Calu3 (cell line): ENCODE measurements at regions not wholly inside any gene's neighbourhood (a gene's known extent, or its start where the extent isn't known, plus 50 kb on each side); places are given as distances from the start of the nearest gene placed in this dataset.
A peak's percentile ranks its signal among the peaks of the same experiment; 100 is the strongest.

Source experiments
- BruUV-seq: library from RNA; stranded (reverse); fragments of 400-500 nt; replicated peaks from 2 replicates; lab custom pipeline; 2021; lab: Mats Ljungman, UMichigan
- CTCF ChIA-PET: fragments of 300-600 bp; sonication (Branson Sonifier 250); formaldehyde crosslinking; loops from one replicate; lab custom pipeline; 2022; ENCODE audit warnings: antibody characterized with exemption; lab: Charles Lee
- DNase-seq: peaks from one replicate; pipeline ENCODE4 v3.0.0; 2022
- H3K27ac Mint-ChIP-seq: one replicate; pipeline ENCODE4 v1.8.0; 2022; ENCODE audit warnings: mixed read lengths; ENCODE audit not compliant: unreplicated experiment
- H3K27me3 Mint-ChIP-seq: one replicate; pipeline ENCODE4 v1.8.0; 2022; ENCODE audit warnings: mixed read lengths; ENCODE audit not compliant: unreplicated experiment
- H3K36me3 Mint-ChIP-seq: one replicate; pipeline ENCODE4 v1.8.0; 2022; ENCODE audit warnings: mild to moderate bottlenecking, moderate library complexity, mixed read lengths; ENCODE audit not compliant: insufficient read depth, unreplicated experiment
- H3K4me1 Mint-ChIP-seq: one replicate; pipeline ENCODE4 v1.8.0; 2022; ENCODE audit warnings: mild to moderate bottlenecking, low read depth, mixed read lengths; ENCODE audit not compliant: unreplicated experiment
- H3K4me3 Mint-ChIP-seq: one replicate; pipeline ENCODE4 v1.8.0; 2022; ENCODE audit warnings: mild to moderate bottlenecking, low read depth, moderate library complexity, mixed read lengths; ENCODE audit not compliant: unreplicated experiment
- H3K9me3 Mint-ChIP-seq: one replicate; pipeline ENCODE4 v1.8.0; 2022; ENCODE audit warnings: low read depth, mixed read lengths; ENCODE audit not compliant: unreplicated experiment
- CTCF ChIP-seq: fragments of 200-600 bp; IDR thresholded peaks from one replicate; pipeline ENCODE4 v1.8.0; 2022; ENCODE audit warnings: antibody characterized with exemption; ENCODE audit not compliant: unreplicated experiment
- intact Hi-C: fragments of 100-400 bp; cut with micrococcal nuclease; formaldehyde crosslinking; loops from one replicate; pipeline ENCODE4 v1.10.0; 2022; ENCODE audit not compliant: unreplicated experiment

DNA sequence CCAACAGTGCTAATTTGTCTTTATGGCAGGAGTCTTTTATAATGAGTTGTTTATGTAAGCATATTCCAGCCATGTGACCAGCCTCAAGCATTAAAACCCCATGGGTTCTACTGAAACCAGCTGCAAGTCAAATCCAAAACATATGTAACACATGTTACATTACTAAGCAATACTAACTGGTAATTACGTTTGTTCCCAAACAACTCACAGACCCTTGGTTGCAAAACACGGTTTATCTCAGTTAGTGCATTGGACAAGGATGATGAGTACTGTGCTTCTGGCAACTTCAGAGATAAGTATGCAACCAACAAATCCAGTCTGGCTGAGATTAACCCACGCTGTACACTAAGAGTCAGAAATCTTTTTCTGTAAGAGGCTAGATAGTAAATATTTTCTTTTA is 110.1 kb upstream of the FAR2 start:
- CTCF ChIA-PET, result no interaction called here
- intact Hi-C loops, result no loop called here
- no peak overlapping the region for H3K27ac Mint-ChIP-seq

GRCh38 chr12:29041621-29042020 is 107.5 kb upstream of the FAR2 start:
- TF ChIP-seq CTCF, result no peak
- Mint-ChIP-seq H3K27ac (peak overlapping the region; percentile 15), H3K4me1 (peaks cover 13% of the 10 kb centered on the region), H3K9me3 (no peaks in the 10 kb centered on the region), H3K4me3 (peak overlapping the region; percentile 29), H3K27me3 (no peaks in the 10 kb centered on the region), H3K36me3 (no peaks in the 10 kb centered on the region)
- CTCF ChIA-PET, result no interaction called here
- BruUV-seq, result no TSS peak
- no peak for DNase-seq
- intact Hi-C loops, result no loop called here

More for the DNA sequence above, 110.1 kb upstream of the FAR2 start:
- no peaks in the 10 kb centered on the region for H3K27me3 Mint-ChIP-seq
- no peak overlapping the region for H3K4me3 Mint-ChIP-seq
- H3K9me3 Mint-ChIP-seq, result no peaks in the 10 kb centered on the region
- no peak for DNase-seq
- no peaks in the 10 kb centered on the region for H3K36me3 Mint-ChIP-seq
- no TSS peak for BruUV-seq
- H3K4me1 Mint-ChIP-seq, result peaks cover 13% of the 10 kb centered on the region
- no peak for TF ChIP-seq CTCF

GRCh38 chr12:29043069-29043468 is 106.0 kb upstream of the FAR2 start:
- BruUV-seq, result no TSS peak
- no peaks in the 10 kb centered on the region for H3K36me3 Mint-ChIP-seq
- no peaks in the 10 kb centered on the region for H3K27me3 Mint-ChIP-seq
- CTCF ChIA-PET, result no interaction called here
- no peak for TF ChIP-seq CTCF
- no peak overlapping the region for H3K4me3 Mint-ChIP-seq
- H3K4me1 Mint-ChIP-seq, result peaks cover 13% of the 10 kb centered on the region
- no peaks in the 10 kb centered on the region for H3K9me3 Mint-ChIP-seq
- no peak for DNase-seq
- H3K27ac Mint-ChIP-seq, result no peak overlapping the region
- intact Hi-C loops, result no loop called here

DNA sequence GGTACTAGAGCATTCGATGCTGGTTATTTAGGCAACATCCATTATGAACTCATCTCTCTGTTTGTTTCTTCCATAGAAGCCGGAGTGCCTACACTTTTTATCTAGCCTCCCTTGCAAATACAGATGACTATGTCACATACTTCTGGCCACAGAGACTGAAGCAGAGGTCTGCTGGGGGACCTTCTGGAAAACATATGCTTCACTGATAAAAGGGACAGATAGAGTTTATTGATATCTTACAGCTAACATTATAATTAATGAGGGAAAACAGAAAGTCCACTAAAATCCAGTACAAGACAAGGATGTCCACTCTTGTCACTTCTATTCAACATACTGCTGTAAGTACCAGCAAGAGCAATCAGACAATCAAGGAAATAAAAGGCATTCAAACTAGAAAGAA is 104.3 kb upstream of the FAR2 start:
- TF ChIP-seq CTCF, result no peak
- Mint-ChIP-seq H3K27me3 (no peaks in the 10 kb centered on the region), H3K4me1 (peaks cover 13% of the 10 kb centered on the region), H3K27ac (no peak overlapping the region), H3K4me3 (no peak overlapping the region), H3K9me3 (no peaks in the 10 kb centered on the region), H3K36me3 (no peaks in the 10 kb centered on the region)
- no TSS peak for BruUV-seq
- CTCF ChIA-PET, result no interaction called here
- no peak for DNase-seq
- intact Hi-C loops, result no loop called here
